ENCODE measurements at regions not wholly inside any gene's neighbourhood (a gene's known extent, or its start where the extent isn't known, plus 50 kb on each side); places are given as distances from the start of the nearest gene placed in this dataset.

- TF ChIP-seq CTCF (IDR thresholded peaks at IDR 0.05; ENCODE audit: low read depth, low read length): no peak
- no peak for TF ChIP-seq EZH2phosphoT487 (IDR thresholded peaks at IDR 0.05; ENCODE audit: low read depth)
These were observed 200.3 kb upstream of the NAV3 start for GRCh38 chr12:77630344-77630743.
